Anterior cingulate cortex (tissue), 58 donors: ENCODE measurements at regions not wholly inside any gene's neighbourhood (a gene's known extent, or its start where the extent isn't known, plus 50 kb on each side); places are given as distances from the start of the nearest gene placed in this dataset.
"Not testable (repeated sequence)": the region's sequence is repeated elsewhere in the genome, so short reads cannot be mapped to it uniquely, and the experiment has no call there.

Source experiments
- DNase-seq, 58 donors: peaks; one replicate each; lab custom pipeline; 2025; lab: John Stamatoyannopoulos, UW

- DNase-seq: no peak
These were observed 161.5 kb downstream of the SOX3 start for GRCh38 chrX:140343226-140343868.

GRCh38 chrX:140342410-140342809, 162.5 kb downstream of the SOX3 start:
- DNase-seq: no peak

GRCh38 chrX:140337263-140337662, 167.6 kb downstream of the SOX3 start:
- no peak for DNase-seq

- peak in 1 of 58 donors; percentile 8 for DNase-seq
These were observed 186.6 kb downstream of the SOX3 start for GRCh38 chrX:140318296-140318695.

- DNase-seq: no peak
These were observed 187.4 kb downstream of the SOX3 start for GRCh38 chrX:140317462-140317861.

GRCh38 chrX:140298960-140299825, 205.7 kb downstream of the SOX3 start:
- no peak for DNase-seq

GRCh38 chrX:140297273-140297672, 207.6 kb downstream of the SOX3 start:
- DNase-seq: no peak

GRCh38 chrX:140292961-140293360, 211.9 kb downstream of the SOX3 start:
- no peak for DNase-seq

GRCh38 chrX:140292188-140292587, 212.7 kb downstream of the SOX3 start:
- DNase-seq: no peak

- no peak for DNase-seq
These were observed 229.9 kb downstream of the SOX3 start for GRCh38 chrX:140274811-140275525.

GRCh38 chrX:140273921-140274320, 230.9 kb downstream of the SOX3 start:
- no peak for DNase-seq

GRCh38 chrX:140250391-140250790, 254.5 kb downstream of the SOX3 start:
- no peak for DNase-seq

- no peak for DNase-seq
These were observed 255.8 kb downstream of the SOX3 start for GRCh38 chrX:140249088-140249487.

GRCh38 chrX:140229191-140229590, 263.9 kb upstream of the CXorf66 start:
- DNase-seq: no peak

- not testable (repeated sequence) for DNase-seq
These were observed 260.7 kb upstream of the CXorf66 start for GRCh38 chrX:140226037-140226436.

GRCh38 chrX:140215894-140216293, 250.6 kb upstream of the CXorf66 start:
- DNase-seq: not testable (repeated sequence)

- DNase-seq: not testable (repeated sequence)
These were observed 249.2 kb upstream of the CXorf66 start for GRCh38 chrX:140214518-140214917.

- DNase-seq: no peak
These were observed 241.3 kb upstream of the CXorf66 start for GRCh38 chrX:140206657-140207056.

GRCh38 chrX:140190441-140191108, 225.3 kb upstream of the CXorf66 start:
- no peak for DNase-seq

- no peak for DNase-seq
These were observed 215.3 kb upstream of the CXorf66 start for GRCh38 chrX:140180585-140180984.

- no peak for DNase-seq
These were observed 212.5 kb upstream of the CXorf66 start for GRCh38 chrX:140177821-140178220.
